ENCODE measurements at regions not wholly inside any gene's neighbourhood (a gene's known extent, or its start where the extent isn't known, plus 50 kb on each side); places are given as distances from the start of the nearest gene placed in this dataset.
"Not testable (repeated sequence)": the region's sequence is repeated elsewhere in the genome, so short reads cannot be mapped to it uniquely, and the experiment has no call there.

DNA sequence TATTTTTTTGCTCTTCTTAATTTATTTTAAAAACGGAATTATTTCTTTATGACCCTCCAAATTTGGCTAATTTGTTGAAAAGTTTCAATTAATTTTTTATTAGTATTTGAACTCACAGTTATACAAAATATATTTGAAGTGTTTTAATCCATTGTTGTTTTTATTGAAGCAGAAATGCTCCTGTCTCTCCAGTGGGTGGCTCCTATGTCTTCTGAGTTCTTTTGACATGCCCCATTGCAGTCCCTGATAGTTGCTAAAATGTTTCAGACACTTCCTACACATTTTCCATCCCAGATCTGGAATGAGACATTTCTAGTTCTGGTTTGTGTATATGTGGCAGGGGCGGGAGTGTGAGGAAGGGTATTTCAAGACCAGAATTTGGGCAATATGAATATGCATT is 579.4 kb upstream of the PRR20A start:
- DNase-seq = no peak

DNA sequence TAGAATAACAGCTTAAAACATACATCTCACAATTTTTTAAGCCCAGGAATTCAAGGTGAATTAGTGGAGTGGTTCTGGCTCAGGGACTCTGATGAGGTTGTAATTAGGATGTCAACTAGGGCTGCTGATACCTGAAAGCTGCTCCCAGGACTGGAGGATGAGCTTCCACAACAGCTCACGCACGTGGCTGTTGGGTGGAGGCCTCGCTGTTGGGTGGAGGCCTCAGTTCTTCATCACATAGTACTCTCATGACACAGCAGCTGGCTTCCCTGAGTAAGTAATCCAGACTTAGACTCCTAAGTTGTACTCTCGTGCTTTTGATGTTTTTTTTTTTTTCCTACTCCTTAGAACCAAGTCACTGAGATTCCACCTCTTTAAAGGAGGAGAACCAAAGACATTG is 577.1 kb upstream of the PRR20A start:
- no peak for DNase-seq

DNA sequence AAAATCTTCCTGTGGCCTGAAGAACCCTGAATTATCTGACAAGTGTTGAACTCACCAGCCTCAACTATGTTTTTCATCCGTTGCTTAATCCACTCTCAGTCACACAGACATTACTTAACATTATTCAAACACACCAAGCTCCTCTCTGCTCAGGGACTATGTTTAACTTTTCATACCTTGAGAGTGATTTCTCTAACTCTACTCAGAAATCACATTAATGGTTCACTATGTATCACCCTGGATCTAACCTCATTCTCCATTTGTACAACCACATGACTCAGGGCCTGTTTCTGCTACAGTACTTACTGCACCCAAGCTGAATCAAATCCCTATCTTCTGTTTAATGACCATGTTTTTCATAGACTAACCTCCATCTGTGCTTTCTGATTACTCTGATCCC is 553.7 kb upstream of the PRR20A start:
- no peak for DNase-seq

DNA sequence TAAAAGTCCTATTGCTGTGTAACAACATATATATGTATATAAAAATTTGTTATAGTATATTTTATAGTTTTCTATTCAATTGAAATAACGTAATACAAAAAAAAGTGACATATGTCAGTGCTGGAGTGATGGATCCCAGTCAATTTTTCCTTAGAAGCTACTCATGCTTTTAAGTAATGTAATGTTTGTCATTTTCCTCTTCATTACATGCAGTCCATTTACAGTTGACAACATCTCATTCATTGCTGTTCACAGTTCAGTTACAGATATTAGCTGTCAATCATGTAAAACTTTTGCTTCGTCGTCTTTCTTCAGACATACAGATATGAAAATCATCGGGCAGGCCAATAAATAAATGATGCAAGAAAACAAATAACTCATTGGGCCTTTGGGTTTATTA is 525.1 kb upstream of the PRR20A start:
- DNase-seq = no peak

DNA sequence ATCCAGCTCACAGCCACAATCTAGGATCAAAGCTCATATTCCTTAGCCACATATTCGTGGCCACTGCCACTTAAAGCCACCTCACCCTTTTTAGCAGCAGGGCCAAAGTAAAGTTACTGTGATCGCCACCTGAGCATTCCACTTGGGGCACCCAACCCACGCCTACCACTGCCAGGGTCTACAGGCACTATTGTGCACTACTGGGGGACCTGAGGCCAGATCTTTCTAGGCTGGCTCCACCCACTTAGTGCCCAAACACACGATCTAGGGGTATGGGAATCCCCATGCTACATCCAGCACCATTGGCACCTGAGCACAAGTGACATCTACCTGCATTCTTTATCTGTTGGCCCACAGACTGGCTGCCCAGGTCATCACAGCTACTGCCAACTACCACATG is 517.9 kb upstream of the PRR20A start:
- no peak for DNase-seq

DNA sequence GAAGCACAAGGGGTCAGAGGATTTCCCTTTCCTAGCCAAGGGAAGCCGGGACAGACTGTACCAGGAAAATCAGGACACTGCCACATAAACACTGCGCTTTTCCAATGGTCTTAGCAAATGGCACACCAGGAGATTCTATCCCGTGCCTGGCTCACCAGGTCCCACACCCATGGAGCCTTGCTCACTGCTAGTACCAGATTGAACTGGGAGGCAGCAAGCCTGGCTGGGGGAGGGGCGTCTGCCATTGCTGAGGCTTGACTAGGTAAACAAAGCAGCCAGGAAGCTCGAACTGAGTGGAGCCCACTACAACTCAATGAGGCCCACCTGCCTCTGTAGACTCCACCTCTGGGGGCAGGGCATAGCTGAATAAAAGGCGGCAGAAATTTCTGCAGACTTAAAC is 511.8 kb upstream of the PRR20A start:
- not testable (repeated sequence) for DNase-seq

DNA sequence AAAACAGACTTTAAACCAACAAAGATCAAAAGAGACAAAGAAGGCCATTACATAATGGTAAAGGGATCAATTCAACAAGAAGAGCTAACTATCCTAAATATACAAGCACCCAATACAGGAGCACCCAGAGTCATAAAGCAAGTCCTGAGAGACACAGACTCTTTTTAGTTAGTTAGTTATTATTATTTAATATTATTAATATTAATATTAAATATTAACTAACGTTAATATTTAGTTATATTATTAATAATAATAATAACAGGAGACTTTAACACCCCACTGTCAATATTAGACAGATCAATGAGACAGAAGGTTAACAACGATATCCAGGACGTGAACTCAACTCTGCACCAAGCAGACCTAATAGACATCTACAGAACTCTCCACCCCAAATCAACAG is 509.7 kb upstream of the PRR20A start:
- DNase-seq = not testable (repeated sequence)

DNA sequence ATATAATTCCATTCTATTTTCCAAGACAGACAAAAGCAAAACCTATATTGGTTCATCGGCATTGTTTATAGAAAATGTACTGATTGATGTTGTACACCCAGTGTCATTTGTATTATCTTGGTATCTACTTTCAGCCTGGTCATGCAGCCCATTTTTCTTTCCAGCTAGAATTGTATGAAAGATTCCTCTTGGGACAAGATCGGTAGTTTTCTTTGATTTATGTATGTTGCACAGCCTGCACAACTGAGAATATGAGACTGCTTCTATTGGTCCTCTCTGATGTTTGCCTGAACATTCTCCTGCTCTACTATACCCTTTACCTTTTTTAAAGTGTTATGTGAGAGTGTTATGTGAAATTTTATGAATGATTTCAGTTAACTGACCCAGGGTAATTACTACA is 487.7 kb upstream of the PRR20A start:
- no peak for DNase-seq

DNA sequence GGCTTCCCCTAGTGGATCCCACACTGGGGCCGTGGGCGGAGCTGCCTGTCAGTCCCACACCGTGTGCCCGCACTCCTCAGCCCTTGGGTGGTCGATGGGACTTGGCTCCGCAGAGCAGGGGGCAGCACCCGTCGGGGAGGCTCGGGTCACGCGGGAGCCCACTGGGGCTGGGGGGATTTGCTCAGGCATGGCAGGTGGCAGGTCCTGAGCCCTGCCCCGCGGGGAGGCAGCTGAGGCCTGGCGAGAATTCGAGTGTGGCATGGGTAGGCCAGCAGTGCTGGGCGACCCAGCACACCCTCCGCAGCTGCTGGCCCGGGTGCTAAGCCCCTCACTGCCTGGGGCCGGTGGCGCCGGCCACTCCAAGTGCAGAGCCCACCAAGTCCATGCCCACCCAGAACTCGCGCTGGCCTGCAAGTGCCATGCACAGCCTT is 481.7 kb upstream of the PRR20A start:
- no peak for DNase-seq

DNA sequence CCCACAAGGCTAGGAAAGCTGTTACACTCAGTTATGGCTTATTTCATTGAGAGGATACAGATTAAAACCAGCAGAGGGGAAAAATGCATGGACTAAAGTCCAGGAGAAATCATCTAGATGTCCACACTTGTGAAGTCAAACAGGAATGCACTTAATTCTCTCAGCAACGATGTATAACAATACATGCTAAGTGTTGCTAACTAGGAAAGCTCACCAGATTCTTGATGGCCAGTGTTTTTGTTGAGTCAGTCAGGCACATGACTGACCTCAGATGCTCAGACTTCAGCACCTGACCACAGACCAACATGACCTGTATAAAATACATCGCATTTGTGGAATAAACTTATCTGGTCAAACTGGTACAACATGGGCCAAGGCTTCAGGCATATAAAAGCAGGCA is 470.2 kb upstream of the PRR20A start:
- no peak for DNase-seq

DNA sequence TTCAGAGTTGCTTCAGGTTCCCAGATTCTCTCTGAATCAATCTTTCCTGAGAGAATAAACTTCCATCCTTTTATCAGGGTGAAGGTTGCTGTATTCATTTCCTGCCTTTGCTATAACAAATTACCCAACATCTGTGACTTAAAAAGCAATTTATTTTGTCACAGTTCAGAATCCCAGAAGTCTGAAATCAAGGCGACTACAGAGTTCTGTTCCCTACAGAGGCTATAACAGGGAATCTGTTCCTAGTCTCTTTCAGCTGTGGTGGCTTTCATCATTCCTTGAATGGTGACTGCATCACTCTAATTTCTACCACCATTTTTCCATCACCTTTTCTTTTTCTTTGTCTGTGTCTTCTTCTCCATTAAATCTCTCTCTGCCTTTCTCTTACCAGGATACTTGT is 459.3 kb upstream of the PRR20A start:
- DNase-seq = no peak

DNA sequence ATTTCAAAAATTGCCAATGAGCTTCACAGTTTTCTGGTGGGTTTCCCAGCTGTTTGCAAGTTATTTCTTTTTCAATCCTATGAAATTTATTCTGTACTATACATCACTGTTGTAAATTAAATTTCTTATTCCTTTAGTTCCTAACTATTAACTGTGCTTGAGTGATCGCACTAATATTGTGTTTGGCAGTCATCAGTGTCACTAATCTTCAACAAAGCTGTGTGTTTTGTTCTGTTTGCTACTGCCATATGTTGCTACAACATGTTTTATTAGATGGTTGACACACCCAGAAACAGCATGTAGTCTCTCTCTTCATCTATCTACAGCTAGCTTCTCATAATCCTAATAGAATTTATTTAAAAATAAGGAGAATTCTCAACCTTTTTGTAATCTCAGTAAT is 453.6 kb upstream of the PRR20A start:
- no peak for DNase-seq

DNA sequence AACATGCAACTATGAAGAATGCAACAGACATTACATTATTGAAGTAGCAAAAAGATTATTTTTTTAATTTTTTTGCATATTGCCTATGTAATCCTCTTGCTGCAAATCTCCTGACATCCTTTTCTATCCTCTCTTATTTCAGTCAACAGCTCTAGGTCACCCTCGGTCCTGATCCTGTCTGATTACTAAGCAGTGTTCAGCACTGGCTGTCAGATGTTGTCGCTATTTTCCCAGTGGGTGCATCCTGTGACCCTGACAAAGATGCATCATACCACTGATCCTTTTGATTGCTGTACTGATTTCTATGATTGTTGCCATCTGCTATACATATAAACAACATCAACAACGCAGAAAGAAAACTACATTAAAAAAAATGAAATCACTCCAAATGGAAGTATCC is 443.7 kb upstream of the PRR20A start:
- no peak for DNase-seq

DNA sequence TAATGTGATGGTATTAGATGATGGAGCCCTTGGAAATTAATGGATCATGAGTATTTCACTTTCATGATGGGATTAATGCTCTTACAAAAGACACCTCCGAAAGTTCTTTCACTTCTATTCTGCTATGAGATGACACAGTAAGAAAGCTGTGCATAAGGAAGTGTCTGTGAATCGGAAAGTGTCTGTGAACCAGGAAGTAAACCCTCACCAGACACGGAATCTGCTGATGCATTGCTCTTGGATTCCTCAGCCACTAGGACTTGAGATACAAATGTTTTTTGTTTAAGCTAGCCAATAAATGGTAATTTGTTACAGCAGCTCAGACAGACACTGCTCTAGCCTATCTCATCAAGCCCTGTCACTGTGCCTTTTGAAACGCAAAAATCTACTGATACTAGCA is 440.4 kb upstream of the PRR20A start:
- no peak for DNase-seq

DNA sequence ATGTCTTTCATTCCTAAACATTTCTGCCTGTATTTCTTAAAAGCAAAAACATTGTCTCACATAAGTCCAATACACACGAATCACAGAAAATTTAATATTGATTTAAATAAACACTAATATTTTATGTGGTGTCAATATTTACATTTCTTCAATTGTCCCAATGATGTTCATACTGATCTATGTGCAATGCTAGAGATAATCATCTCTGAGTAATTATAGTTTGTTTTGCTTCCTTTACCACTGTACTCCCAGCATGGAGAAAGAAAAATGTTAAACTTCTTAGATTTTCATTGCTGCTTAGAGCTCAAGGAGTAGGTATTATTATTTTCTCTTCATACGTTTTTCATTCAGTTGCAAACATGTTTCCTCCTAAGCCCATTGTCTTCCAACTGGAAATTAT is 434.2 kb upstream of the PRR20A start:
- DNase-seq = no peak

DNA sequence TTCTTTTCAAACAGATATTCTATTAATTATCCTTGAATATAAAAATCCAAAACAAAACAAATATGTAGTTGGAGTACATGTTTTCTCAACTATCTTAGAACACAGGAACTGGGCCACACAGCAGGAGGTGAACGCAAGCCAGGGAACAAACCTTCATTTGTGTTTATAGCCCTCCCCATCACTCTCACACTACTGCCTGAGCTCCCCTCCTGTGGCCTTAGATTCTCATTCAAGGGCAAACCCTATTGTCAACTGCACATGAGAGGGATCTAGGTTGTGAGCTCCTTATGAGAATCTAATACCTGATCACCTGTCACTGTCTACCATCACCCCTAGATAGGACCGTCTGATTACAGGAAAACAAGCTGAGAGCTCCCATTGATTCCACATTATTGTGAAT is 427.1 kb upstream of the PRR20A start:
- no peak for DNase-seq

DNA sequence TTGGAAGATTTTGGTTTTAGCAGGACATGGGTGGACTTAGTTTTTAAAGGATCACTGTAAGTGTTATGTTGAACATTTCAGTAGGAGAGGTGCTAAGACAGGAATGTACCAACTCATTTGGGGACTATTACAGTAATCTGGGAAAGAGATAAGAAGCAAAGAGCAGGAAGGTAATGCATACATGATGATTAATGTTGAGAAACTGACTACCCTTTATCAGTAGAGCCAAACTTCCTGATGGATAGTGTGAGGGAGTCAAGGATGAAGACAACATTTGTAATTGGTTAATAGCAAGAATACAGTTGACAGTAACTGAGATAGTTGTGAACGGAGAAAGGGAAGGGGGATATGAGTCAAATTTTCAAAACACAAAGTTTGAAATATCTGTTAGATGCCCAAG is 421.9 kb upstream of the PRR20A start:
- DNase-seq = no peak

DNA sequence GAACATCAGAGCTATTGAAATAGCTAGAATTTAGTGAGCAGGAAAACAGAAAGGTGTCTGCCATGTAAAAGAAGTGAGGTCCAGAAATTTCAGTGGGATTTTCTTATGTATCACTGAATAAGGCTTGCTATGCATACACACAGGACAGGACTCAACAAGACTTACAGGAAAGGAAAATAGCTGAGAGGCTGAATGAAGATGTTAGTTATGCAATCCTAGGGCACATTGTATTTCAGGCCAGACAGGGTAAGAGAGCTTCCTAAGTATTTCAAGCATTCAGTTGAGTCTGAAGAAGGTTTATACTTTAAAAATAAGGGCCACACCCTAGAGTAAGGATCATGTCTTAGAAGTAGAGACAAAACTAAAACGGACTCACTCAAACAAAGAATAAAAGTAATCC is 419.9 kb upstream of the PRR20A start:
- DNase-seq = no peak

DNA sequence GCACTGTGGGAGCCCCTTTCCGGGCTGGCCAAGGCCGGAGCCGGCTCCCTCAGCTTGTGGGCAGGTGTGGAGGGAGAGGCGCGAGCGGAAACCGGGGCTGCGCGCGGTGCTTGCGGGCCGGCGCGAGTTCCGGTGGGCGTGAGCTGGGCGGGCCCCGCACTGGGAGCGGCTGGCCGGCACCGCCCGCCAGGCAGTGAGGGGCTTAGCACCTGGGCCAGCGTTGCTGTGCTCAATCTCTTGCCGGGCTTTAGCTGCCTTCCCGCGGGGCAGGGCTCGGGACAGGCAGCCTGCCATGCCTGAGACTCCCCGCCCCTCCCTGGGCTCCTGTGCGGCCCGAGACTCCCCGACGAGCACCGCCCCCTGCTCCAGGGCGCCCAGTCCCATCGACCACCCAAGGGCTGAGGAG is 405.2 kb upstream of the PRR20A start:
- DNase-seq = no peak

DNA sequence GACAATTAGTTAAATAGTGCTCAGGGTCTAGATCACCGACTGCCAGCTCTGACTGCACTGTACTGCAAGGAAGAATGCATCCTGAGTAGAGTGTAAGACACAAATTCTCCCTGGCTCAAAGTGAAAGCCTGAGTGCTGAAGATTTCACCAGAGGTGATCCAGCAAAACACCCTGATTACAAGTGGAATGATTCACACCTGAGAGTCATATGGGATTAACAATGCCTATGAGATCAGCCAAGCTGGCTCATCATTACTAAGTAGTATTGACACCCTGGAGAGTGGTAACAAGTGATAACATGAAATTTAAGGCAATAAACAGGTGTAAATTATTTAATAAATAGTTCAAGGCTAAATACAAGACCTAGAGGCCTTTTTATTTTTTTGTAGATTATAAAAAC is 403.8 kb upstream of the PRR20A start:
- no peak for DNase-seq

DNA sequence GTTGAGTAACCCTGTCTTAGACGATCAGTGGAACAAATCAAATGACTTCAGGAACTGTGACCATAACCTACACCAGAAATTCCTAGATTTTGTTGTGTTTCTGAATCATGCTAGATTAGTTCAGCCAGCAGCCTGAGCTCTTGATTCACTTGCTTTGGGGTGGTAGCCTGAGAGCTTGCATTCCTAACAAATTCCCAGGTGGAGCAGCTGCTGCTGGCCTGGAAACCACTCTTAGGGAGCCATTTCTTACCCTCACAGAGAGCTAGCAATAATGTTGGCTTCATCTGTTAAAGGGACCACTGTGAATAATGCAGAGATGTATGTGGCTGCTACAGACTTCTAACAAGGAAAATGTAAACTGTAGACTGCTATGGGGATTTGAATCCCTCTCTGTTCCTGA is 388.1 kb upstream of the PRR20A start:
- DNase-seq = no peak

DNA sequence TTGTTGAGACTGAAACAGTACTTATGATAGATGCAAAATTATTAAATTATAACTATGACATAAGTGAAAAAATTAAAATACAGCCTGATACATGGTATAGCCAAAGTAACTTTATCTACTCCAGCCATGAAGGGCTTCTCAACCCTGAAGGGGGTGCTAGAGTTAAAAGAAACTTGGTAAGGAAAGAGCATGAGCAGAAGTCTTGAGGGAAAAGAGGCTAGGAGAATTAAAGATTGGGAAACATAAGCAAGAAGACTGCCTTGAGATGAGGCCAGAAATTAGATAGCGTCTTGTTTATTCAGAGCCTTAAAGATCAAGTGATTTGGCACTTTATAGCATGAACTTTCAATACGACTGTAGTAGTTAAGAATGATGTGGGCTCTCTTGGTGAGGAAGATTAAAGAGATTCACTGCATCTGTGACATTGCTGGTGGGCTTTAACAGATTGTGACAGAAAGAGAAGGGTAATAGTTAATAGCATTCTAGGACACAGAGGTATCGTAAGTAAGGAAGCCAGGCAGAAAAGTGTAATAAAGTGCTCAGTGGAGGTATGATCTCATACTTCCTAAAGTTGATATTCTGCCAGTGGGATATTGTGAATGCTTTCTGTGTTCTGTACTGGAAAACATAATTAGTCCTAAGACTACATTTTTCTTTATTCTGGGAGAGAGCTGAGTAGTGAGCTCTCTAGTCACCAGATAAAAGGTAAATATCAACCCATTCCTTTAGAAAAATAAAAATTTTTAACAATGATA is 385.4 kb upstream of the PRR20A start:
- no peak for DNase-seq

DNA sequence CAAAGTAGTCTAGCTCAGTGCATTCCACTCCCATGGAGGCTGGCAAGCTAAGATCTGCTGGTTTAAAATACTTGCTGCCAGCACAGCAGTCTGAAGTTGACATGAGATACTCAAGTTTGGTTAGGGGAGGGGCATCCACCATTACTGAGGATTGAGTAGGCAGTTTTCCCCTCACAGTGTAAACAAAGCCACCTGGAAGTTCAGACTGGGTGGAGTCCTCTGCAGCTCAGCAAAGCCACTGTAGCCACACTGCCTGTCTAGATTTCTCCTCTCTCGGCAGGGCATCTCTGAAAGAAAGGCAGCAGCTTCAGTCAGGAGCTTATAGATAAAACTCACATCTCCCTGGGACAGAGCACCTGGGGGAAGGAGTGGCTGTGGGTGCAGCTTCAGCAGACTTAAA is 377.4 kb upstream of the PRR20A start:
- not testable (repeated sequence) for DNase-seq

DNA sequence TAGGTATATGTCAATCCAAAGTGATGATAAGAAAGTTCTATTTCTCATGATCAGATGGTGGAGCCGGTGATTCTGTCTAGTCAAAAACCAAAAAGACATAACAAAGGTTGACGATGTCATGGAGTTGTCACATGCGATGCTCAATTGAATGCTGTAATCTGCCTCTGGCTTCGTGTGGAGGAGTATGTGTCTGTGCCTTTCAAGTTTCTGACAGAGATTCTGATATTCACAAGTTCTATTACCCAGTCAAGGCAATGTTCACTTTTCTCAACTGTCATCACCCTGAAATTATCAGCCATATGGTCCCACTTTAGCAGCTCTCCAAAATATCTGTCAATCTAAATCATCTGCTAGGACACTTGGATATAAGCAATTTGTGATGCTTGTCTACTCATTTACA is 367.6 kb upstream of the PRR20A start:
- DNase-seq = no peak

DNA sequence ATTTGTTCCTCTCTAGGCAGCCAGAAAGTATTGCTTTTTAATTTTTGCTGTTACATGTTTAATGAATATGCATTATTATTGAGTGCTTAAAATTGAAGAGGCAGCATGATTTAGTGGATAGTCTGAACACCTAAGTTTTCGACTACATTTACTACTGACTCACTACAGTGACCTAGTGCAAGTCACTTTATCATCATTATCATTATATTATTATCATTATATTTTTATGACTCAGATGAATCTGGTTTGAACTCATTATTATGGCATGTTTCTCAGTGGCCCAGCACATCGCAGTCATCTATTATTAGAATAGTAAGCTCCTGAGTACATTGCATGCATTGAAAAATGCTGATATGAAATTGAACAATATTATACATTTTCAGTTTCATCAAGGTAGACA is 351.2 kb upstream of the PRR20A start:
- no peak for DNase-seq

DNA sequence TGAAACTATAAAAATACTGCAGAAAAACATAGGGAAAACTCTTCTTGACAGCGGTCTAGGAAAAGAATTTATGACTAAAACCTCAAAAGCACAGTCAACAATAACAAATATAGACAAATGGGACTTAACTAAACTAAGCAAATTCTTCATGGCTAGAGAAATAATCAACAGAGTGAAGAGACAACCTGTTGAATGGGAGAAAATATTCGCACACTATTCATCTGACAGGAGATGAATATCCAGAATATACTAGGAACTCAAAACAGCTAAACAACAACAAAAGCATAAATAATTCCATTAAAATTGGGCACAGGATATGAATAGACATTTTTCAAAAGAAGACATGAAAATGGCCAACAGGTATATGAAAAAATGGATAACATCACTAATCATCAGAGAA is 303.6 kb upstream of the PRR20A start:
- no peak for DNase-seq

All from right hindlimb (tissue), 1 donor.